Left renal pelvis (tissue), 4 donors: ENCODE measurements at regions not wholly inside any gene's neighbourhood (a gene's known extent, or its start where the extent isn't known, plus 50 kb on each side); places are given as distances from the start of the nearest gene placed in this dataset.
"Not testable (repeated sequence)": the region's sequence is repeated elsewhere in the genome, so short reads cannot be mapped to it uniquely, and the experiment has no call there.

Source experiments
- DNase-seq, 4 donors: peaks; one replicate each; pipeline ENCODE4 v3.0.0-alpha.2; 2013; ENCODE audit warnings: low read depth in 4 of 4, low spot score in 3 of 4

DNA sequence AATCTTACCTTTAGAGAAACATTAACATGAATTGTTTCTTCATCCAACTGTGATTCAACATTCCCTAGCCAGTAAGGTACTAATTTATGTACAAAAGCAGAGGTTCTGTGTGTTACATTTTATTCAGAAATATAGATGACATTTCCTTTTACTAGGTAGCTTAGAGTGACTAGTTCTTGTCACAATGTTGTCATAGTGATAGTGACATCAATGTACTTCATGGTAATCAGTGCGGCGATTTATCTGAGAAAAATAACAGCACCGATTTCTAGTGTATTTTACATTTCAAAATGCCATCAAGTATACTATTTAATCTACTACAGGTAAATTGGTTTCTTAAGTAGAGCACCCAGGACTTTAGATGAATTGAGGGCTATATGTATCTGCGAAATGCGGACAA is 72.1 kb upstream of the DGKB start:
- DNase-seq: no peak

DNA sequence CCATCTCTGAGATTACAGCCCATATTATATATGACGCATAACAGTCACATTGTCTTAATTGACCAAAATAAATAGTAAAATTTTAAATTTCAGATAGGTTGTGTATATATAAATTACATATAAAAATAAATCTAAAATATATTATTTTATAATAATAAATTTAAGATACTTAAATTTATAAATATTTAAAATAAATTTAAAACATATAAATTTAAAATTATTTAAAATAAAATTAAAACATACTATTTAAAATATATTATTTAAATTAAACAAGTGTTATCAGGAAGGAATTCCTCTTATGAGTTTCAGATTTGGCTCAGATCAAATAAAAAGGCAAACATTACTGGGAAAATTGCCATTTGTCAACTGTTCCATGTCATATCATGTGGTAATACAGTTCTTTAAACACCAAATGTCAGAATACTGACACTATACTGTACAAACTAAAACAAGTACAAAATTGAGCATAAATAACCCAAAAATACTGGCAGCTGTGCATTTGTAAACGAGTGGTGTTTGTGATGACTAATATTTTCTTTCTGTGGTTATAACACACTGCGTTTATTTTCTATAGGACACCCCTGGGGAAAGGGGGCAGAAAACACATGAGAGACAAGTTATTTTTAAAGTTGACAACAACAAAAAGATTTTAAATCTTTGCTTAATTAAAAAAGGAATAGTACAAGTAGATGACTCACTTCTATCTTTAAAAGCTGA is 71.3 kb upstream of the DGKB start:
- DNase-seq: no peak

DNA sequence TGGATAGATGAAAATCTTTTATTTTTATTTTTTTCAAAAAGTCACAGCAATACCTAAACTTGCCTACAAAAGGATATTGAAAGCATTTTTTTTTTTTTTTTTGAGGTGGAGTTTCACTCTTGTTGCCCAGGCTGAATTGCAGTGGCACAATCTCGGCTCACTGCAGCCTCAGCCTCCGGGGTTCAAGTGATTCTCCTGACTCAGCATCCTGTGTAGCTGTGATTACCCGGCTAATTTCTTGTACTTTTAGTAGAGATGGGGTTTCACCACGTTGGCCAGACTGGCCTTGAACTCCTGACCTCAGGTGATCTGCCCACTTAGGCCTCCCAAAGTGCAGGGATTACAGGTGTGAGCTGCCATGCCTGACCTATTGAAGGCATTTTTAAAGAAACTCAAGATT is 69.1 kb upstream of the DGKB start:
- DNase-seq: not testable (repeated sequence)

DNA sequence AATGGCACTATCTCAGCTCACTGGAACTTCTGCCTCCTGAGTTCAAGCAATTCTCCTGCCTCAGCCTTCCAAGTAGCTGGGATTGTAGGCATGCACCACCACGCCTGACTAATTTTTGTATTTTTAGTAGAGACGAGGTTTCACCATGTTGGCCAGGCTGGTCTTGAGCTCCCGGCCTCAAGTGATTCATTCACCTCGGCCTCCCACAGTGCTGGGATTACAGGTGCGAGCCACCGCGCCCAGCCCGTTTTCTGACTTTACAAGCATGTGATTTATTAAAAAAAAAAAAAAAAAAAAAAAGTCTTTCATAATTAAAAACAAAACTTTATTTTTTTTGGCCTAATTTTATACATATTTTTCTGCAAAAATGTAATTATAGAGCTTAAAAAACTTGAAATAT is 64.8 kb upstream of the DGKB start:
- not testable (repeated sequence) for DNase-seq

DNA sequence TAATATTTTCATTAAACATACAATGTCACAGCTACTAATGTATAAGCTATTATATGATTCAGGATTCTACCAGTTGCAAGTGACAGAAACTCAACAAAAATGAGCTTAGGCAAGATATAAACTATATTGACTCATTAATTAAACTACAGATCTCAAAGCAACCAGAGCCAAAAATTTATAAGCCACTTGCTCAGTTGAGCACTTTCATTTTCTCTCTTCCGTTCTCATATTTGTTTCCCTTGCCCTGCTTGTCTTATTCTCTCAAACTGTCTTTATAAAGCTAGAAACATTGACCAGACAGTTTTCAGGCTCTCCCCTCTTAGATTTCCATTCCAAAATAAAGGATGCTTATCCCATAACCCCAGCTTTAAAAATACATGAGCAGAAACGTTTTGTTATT is 60.2 kb upstream of the DGKB start:
- no peak for DNase-seq

DNA sequence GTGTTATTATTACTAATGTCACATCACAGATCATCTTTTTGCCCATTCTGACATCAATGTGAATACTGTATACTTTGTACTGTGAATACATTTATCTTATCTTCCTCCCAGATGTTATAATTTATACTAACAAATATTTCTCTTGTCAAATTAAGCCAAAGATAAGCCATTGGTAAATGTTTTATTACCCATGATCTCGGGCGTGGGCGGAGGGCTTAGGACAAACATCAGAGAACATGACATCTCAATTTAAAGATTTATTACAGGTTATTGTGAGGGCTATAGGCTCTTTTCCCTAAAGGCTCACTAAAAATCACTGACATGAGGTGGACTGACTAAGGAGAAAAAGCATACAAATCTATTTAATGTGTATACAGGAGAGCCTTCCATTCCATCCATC is 58.2 kb upstream of the DGKB start:
- no peak for DNase-seq

DNA sequence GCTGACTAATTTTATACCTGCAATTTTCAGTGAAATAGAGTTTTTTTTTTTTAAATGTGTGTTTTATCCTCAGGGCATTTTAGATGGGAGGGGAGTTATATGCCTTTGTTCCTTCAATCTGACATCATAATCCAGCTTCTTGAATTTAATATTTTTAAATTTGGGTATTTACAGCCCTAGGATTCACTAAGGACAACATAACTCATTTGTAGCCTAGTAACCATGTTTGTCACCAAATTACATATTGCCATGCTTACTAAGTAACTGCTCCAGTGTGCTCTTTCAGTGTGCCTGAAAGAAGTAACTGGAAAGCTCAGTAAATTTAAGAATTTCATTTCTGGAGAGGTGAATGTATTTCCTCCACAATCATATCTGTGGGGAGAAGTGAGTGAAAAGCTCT is 56.8 kb upstream of the DGKB start:
- no peak for DNase-seq

DNA sequence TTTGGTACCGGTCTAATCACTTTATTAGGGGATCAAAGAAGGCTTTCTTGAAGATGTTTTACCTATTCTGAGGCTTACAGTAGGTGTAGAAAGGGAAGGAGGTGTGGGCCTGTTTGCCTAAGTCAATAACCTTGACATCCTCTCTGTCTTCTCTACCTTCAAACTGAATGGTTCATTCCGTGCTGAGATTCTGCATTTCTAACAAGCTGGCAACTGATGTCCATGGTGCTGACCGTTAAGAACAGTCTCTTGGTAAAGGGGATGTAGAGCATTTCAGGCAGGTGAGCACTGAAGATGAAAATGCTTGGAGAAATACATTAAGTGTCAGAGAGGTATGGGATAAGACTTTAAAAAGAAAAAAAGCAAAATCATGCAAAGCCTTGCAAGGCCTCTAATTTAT is 51.5 kb upstream of the DGKB start:
- no peak for DNase-seq
